MM.1S (cell line): ENCODE measurements at regions not wholly inside any gene's neighbourhood (a gene's known extent, or its start where the extent isn't known, plus 50 kb on each side); places are given as distances from the start of the nearest gene placed in this dataset.

Experiments used
- EZH2 ChIP-seq: fragments of 300-600 bp; sonication (generic); optimal IDR thresholded peaks from 2 replicates; pipeline ENCODE3; 2017; ENCODE audit warnings: low read depth, mild to moderate bottlenecking, antibody characterized with exemption, low read length, mixed read lengths
- EZH2phosphoT487 ChIP-seq: fragments of 300-600 bp; sonication (generic); IDR thresholded peaks from 2 replicates; pipeline ENCODE4 v1.6.1; 2018; ENCODE audit warnings: antibody characterized with exemption, low read length
- TF ChIP-seq, protein P1 (sequence below): fragments of 300-600 bp; sonication (generic); IDR thresholded peaks from 2 replicates; pipeline ENCODE4 v1.5.1; 2016; ENCODE audit warnings: antibody characterized with exemption, low read length, mixed read lengths

DNA sequence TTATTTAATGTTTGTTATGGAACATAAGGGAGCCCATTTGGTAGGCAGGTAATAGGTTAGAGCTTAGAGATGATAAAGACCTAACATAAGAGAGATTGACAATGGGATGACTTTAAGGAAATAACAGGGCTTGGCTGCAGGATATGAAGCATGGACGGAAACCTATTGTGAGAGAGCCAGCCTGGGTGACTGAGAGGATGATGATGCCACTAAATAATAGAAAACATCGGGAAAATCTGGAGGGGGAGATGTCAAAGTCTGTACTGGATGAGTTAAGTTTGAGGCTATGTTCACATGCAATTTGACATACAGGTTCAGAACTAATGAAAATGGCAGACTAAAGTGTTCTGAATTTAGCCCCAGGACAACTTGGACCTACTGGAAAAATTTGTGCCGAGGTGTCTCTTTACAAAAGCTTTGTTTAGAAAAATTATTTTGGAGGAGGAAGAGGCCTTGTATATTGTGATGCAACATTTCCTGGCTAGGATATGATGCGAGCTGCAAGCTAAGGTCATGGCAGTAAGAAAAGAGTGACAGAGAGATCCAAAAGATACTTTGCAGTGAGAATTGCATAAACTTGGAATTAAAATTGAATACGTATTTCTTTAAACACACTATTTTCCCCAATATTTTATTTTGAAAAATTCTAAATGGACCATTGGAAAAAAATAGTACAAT, 339.3 kb upstream of the PLET1 start:
- TF ChIP-seq, protein P1, sequence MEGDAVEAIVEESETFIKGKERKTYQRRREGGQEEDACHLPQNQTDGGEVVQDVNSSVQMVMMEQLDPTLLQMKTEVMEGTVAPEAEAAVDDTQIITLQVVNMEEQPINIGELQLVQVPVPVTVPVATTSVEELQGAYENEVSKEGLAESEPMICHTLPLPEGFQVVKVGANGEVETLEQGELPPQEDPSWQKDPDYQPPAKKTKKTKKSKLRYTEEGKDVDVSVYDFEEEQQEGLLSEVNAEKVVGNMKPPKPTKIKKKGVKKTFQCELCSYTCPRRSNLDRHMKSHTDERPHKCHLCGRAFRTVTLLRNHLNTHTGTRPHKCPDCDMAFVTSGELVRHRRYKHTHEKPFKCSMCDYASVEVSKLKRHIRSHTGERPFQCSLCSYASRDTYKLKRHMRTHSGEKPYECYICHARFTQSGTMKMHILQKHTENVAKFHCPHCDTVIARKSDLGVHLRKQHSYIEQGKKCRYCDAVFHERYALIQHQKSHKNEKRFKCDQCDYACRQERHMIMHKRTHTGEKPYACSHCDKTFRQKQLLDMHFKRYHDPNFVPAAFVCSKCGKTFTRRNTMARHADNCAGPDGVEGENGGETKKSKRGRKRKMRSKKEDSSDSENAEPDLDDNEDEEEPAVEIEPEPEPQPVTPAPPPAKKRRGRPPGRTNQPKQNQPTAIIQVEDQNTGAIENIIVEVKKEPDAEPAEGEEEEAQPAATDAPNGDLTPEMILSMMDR: no peak
- TF ChIP-seq EZH2phosphoT487: no peak
- TF ChIP-seq EZH2: no peak
